HCT116 (cell line): ENCODE measurements at regions not wholly inside any gene's neighbourhood (a gene's known extent, or its start where the extent isn't known, plus 50 kb on each side); places are given as distances from the start of the nearest gene placed in this dataset.

Experiments used
- ATAC-seq: fragments of 200-7000 bp; cut with Tn5 transposase; 2 replicates; pipeline ENCODE4 v1.9.1; 2020; ENCODE audit warnings: mild to moderate bottlenecking, moderate library complexity
- BruUV-seq: library from RNA; stranded (reverse); fragments of 400-500 nt; replicated peaks from 2 replicates; lab custom pipeline; 2021; lab: Mats Ljungman, UMichigan
- CTCF ChIA-PET: fragments of 300-600 bp; sonication (Branson Sonifier 250); formaldehyde crosslinking; loops from one replicate; lab custom pipeline; 2021; ENCODE audit warnings: antibody characterized with exemption; lab: Charles Lee
- POLR2A ChIA-PET: fragments of 300-600, 350-600 bp; sonication (Branson Sonifier 250); formaldehyde crosslinking; loops from one replicate; lab custom pipeline; 2021; ENCODE audit warnings: antibody characterized with exemption; lab: Charles Lee
- RAD21 ChIA-PET, 2 experiments: fragments of 300-600 bp; sonication (Branson Sonifier 250); formaldehyde crosslinking; loops; one replicate each; lab custom pipeline; 2023; ENCODE audit warnings: low total read pairs in 2 of 2; ENCODE audit not compliant: uncharacterized antibody in 2 of 2, unreplicated experiment in 2 of 2, low non-redundant PET in 1 of 2; lab: Charles Lee
- DNase-seq: peaks from one replicate; pipeline ENCODE4 v3.0.0-alpha.2; 2010; ENCODE audit warnings: low read depth, low spot score
- H2AFZ ChIP-seq: fragments of 200-600 bp; shearing (Covaris generic), sonication (generic); 2 replicates; pipeline ENCODE4 v1.6.1; 2017; ENCODE audit warnings: low read depth, mixed run types, mixed read lengths, antibody characterized with exemption, low read length; ENCODE audit not compliant: poor library complexity, severe bottlenecking
- H3K27ac ChIP-seq: 2 replicates; pipeline ENCODE4 v1.5.1; 2012; ENCODE audit warnings: low read depth, low read length
- H3K27me3 ChIP-seq: fragments of 200-600 bp; sonication (generic); 2 replicates; pipeline ENCODE4 v1.6.1; 2016; ENCODE audit warnings: mixed run types, low read length, mixed read lengths; ENCODE audit not compliant: insufficient read depth
- H3K36me3 ChIP-seq, 2 experiments: fragments of 200-500 bp in 1 of 2; fragments of 200-600 bp in 1 of 2; sonication (Bioruptor generic) in 1 of 2; sonication (generic) in 1 of 2; 2 replicates each; pipeline versions ENCODE4 v1.5.1 to v1.6.1; 2014 to 2016; ENCODE audit warnings: low read length in 2 of 2, inconsistent platforms in 1 of 2, mixed read lengths in 1 of 2, mixed run types in 1 of 2; ENCODE audit not compliant: insufficient read depth in 2 of 2, control insufficient read depth in 1 of 2
- H3K4me1 ChIP-seq, 2 experiments: fragments of 200-600 bp in 1 of 2; sonication (generic) in 1 of 2; 2 replicates each; pipeline versions ENCODE4 v1.5.1 to v1.6.1; 2012 to 2017; ENCODE audit warnings: low read length in 2 of 2, inconsistent platforms in 1 of 2, mild to moderate bottlenecking in 1 of 2, mixed read lengths in 1 of 2, mixed run types in 1 of 2, moderate library complexity in 1 of 2; ENCODE audit not compliant: insufficient read depth in 2 of 2, control insufficient read depth in 1 of 2
- H3K4me2 ChIP-seq: fragments of 200-600 bp; sonication (generic); 2 replicates; pipeline ENCODE4 v1.6.1; 2017; ENCODE audit warnings: mixed run types, low read length, mixed read lengths
- H3K4me3 ChIP-seq, 2 experiments: fragments of 200-600 bp in 1 of 2; sonication (generic) in 1 of 2; replicated peaks in 1 of 2; 2 replicates each; pipeline ENCODE4 v1.5.1; 2011 to 2016; ENCODE audit warnings: low read length in 2 of 2, control low read depth in 1 of 2, low read depth in 1 of 2, mild to moderate bottlenecking in 1 of 2, mixed read lengths in 1 of 2, mixed run types in 1 of 2
- H3K79me2 ChIP-seq: fragments of 200-600 bp; sonication (generic); 2 replicates; pipeline ENCODE4 v1.6.1; 2017; ENCODE audit warnings: mild to moderate bottlenecking, mixed run types, low read length, moderate library complexity, mixed read lengths; ENCODE audit not compliant: insufficient read depth
- H3K9ac ChIP-seq: fragments of 200-600 bp; sonication (generic); 2 replicates; pipeline ENCODE4 v1.6.1; 2016; ENCODE audit warnings: low read length, mixed read lengths
- H3K9me2 ChIP-seq: fragments of 200-600 bp; sonication (generic), shearing (Covaris generic); 2 replicates; pipeline ENCODE4 v1.6.1; 2017; ENCODE audit warnings: mixed run types, mild to moderate bottlenecking, moderate library complexity; ENCODE audit not compliant: insufficient read depth
- H3K9me3 ChIP-seq, 2 experiments: fragments of 200-500 bp in 1 of 2; fragments of 200-600 bp in 1 of 2; sonication (Bioruptor generic) in 1 of 2; sonication (generic) in 1 of 2; 2 replicates each; pipeline ENCODE4 v1.6.1; 2014 to 2017; ENCODE audit warnings: low read length in 2 of 2, mixed read lengths in 2 of 2, inconsistent platforms in 1 of 2, low read depth in 1 of 2, mild to moderate bottlenecking in 1 of 2, mixed run types in 1 of 2, moderate library complexity in 1 of 2; ENCODE audit not compliant: control insufficient read depth in 1 of 2, insufficient read depth in 1 of 2
- H4K20me1 ChIP-seq: fragments of 200-600 bp; sonication (generic), shearing (Covaris generic); 2 replicates; pipeline ENCODE4 v1.6.1; 2017; ENCODE audit warnings: mixed run types, mild to moderate bottlenecking, moderate library complexity; ENCODE audit not compliant: insufficient read depth
- CBX3 ChIP-seq: IDR thresholded peaks from 2 replicates; pipeline ENCODE4 v1.6.1; 2012; ENCODE audit warnings: low read depth
- ELF1 ChIP-seq: IDR thresholded peaks from 2 replicates; pipeline ENCODE4 v1.6.1; 2012; ENCODE audit warnings: low read depth, borderline replicate concordance
- EZH2 ChIP-seq: fragments of 200-600 bp; sonication (generic); IDR thresholded peaks from 2 replicates; pipeline ENCODE4 v1.6.1; 2017; ENCODE audit warnings: antibody characterized with exemption, mixed run types
- EZH2phosphoT487 ChIP-seq: fragments of 200-600 bp; IDR thresholded peaks from 2 replicates; pipeline ENCODE4 v1.6.1; 2018; ENCODE audit warnings: antibody characterized with exemption, borderline replicate concordance
- FOSL1 ChIP-seq: IDR thresholded peaks from 2 replicates; pipeline ENCODE4 v1.6.1; 2012; ENCODE audit warnings: low read depth
- JUND ChIP-seq: IDR thresholded peaks from 2 replicates; pipeline ENCODE4 v1.6.1; 2012
- POLR2A ChIP-seq: IDR thresholded peaks from 2 replicates; pipeline ENCODE4 v1.7.0; 2011; ENCODE audit warnings: borderline replicate concordance; ENCODE audit not compliant: insufficient read depth, insufficient read length; ENCODE audit errors: extremely low read depth
- POLR2AphosphoS5 ChIP-seq: IDR thresholded peaks from 2 replicates; pipeline ENCODE4 v1.6.1; 2011; ENCODE audit warnings: mild to moderate bottlenecking, low read depth, low read length, moderate library complexity
- RAD21 ChIP-seq: IDR thresholded peaks from 2 replicates; pipeline ENCODE4 v1.6.1; 2012; ENCODE audit warnings: low read depth, mild to moderate bottlenecking
- SIN3A ChIP-seq: IDR thresholded peaks from 2 replicates; pipeline ENCODE4 v1.6.1; 2012; ENCODE audit warnings: low read depth
- SRF ChIP-seq: IDR thresholded peaks from 2 replicates; pipeline ENCODE4 v1.6.1; 2012; ENCODE audit warnings: low read depth
- YY1 ChIP-seq: IDR thresholded peaks from 2 replicates; pipeline ENCODE4 v1.6.1; 2011; ENCODE audit warnings: low read length, low read depth, moderate library complexity, mild to moderate bottlenecking; ENCODE audit not compliant: insufficient replicate concordance; ENCODE audit errors: extremely low read depth
- ZFX ChIP-seq: fragments of 450-650 bp; IDR thresholded peaks from 2 replicates; pipeline ENCODE4 v1.6.1; 2017
- intact Hi-C: fragments of 100-400 bp; cut with micrococcal nuclease; formaldehyde crosslinking; loops from 2 replicates; pipeline ENCODE4 v1.10.0; 2022
- TF ChIP-seq, protein P1 (sequence below): IDR thresholded peaks from 2 replicates; pipeline ENCODE4 v1.6.1; 2012; ENCODE audit warnings: low read depth
- TF ChIP-seq, protein P2 (sequence below), 3 experiments: fragments of 200-600 bp in 1 of 3; sonication (generic) in 1 of 3; IDR thresholded peaks in 2 of 3; conservative IDR thresholded peaks in 1 of 3; 2 replicates each; pipeline ENCODE4 v1.5.1; 2012 to 2017; ENCODE audit warnings: low read depth in 2 of 3, low read length in 2 of 3, antibody characterized with exemption in 1 of 3, borderline replicate concordance in 1 of 3, control low read depth in 1 of 3, mild to moderate bottlenecking in 1 of 3, mixed read lengths in 1 of 3, mixed run types in 1 of 3, moderate library complexity in 1 of 3; ENCODE audit not compliant: insufficient read depth in 1 of 3

DNA sequence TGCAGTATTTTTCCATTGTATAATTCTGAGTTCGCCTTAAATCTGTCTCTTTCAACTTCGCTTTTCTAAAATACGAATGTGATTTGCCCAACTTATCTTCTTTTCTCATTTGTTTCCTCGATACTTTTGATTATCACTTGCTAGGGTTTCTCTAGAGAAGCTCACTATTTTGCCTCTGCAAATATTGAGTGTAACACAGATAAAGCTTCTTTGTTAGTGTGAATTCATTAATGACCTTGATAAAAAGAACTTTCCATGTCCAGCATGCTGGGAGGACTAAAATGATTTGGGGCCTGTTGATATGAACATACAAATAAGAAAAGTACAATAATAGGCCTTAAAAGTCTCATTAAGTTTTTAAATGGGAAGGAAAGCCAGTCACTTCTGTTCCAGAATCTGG lies 303.3 kb downstream of the MAP2K6 start:
- Histone ChIP-seq H3K27me3 (no peaks in the 10 kb centered on the region), H3K4me3 (no peak overlapping the region), H3K9ac (no peak overlapping the region), H3K79me2 (no peaks in the 10 kb centered on the region), H4K20me1 (no peaks in the 10 kb centered on the region), H3K4me2 (no peak overlapping the region), H3K9me2 (no peaks in the 10 kb centered on the region), H3K9me3 (no peaks in the 10 kb centered on the region; a peak in 1 of 4 replicates), H3K4me1 (no peaks in the 10 kb centered on the region), H3K27ac (no peak overlapping the region), H3K36me3 (no peaks in the 10 kb centered on the region), H2AFZ (no peak overlapping the region)
- ChIA-PET CTCF (no interaction called here), POLR2A (no interaction called here), RAD21 (no interaction called here)
- BruUV-seq, result no TSS peak
- ATAC-seq, result no peak
- intact Hi-C loops, result no loop called here
- TF ChIP-seq FOSL1 (no peak), SRF (no peak), CBX3 (no peak), JUND (no peak), EZH2 (no peak), ELF1 (no peak)
- TF ChIP-seq, protein P1, sequence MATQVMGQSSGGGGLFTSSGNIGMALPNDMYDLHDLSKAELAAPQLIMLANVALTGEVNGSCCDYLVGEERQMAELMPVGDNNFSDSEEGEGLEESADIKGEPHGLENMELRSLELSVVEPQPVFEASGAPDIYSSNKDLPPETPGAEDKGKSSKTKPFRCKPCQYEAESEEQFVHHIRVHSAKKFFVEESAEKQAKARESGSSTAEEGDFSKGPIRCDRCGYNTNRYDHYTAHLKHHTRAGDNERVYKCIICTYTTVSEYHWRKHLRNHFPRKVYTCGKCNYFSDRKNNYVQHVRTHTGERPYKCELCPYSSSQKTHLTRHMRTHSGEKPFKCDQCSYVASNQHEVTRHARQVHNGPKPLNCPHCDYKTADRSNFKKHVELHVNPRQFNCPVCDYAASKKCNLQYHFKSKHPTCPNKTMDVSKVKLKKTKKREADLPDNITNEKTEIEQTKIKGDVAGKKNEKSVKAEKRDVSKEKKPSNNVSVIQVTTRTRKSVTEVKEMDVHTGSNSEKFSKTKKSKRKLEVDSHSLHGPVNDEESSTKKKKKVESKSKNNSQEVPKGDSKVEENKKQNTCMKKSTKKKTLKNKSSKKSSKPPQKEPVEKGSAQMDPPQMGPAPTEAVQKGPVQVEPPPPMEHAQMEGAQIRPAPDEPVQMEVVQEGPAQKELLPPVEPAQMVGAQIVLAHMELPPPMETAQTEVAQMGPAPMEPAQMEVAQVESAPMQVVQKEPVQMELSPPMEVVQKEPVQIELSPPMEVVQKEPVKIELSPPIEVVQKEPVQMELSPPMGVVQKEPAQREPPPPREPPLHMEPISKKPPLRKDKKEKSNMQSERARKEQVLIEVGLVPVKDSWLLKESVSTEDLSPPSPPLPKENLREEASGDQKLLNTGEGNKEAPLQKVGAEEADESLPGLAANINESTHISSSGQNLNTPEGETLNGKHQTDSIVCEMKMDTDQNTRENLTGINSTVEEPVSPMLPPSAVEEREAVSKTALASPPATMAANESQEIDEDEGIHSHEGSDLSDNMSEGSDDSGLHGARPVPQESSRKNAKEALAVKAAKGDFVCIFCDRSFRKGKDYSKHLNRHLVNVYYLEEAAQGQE, result no peak
- no peak for DNase-seq

DNA sequence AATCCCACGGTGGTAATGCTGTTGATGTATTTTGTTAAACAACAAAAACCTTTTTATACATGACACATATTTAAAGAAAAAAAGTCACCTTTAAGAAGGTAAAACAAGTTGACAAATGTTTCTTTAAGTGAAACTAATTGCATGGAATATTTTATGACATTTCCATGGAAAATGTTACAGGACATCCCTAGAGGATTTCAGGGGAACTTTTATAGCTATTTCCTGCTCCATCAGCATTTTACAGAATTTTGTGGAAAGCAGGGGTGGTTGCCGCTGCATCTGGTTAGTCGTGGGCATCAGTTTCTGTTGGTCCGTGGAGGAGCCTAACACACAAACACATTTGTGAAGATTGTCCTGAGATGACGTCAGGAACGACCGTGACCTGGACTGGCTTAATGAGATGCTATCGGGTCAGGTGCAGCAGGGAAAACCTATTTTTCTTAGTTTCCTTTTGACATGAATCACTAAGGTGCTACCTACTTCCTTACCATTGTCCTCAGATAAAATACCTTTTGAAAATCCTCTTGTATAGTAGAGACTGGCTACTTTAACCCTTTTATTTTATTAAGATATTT lies 305.1 kb downstream of the MAP2K6 start:
- no peaks in the 10 kb centered on the region for H4K20me1 ChIP-seq
- CTCF ChIA-PET, result no interaction called here
- no peaks in the 10 kb centered on the region for H3K4me1 ChIP-seq
- ATAC-seq, result no peak
- H3K9me3 ChIP-seq, result no peaks in the 10 kb centered on the region
- H3K27ac ChIP-seq, result no peak overlapping the region
- no peak for DNase-seq
- no peak overlapping the region for H3K9ac ChIP-seq
- H2AFZ ChIP-seq, result no peak overlapping the region
- no peaks in the 10 kb centered on the region for H3K9me2 ChIP-seq
- no peaks in the 10 kb centered on the region for H3K36me3 ChIP-seq
- POLR2A ChIA-PET, result no interaction called here
- H3K27me3 ChIP-seq, result no peaks in the 10 kb centered on the region
- H3K4me2 ChIP-seq, result no peak overlapping the region
- no TSS peak for BruUV-seq
- H3K4me3 ChIP-seq, result no peak overlapping the region
- intact Hi-C loops, result no loop called here
- RAD21 ChIA-PET, result no interaction called here
- H3K79me2 ChIP-seq, result no peaks in the 10 kb centered on the region
- TF ChIP-seq, protein P2, sequence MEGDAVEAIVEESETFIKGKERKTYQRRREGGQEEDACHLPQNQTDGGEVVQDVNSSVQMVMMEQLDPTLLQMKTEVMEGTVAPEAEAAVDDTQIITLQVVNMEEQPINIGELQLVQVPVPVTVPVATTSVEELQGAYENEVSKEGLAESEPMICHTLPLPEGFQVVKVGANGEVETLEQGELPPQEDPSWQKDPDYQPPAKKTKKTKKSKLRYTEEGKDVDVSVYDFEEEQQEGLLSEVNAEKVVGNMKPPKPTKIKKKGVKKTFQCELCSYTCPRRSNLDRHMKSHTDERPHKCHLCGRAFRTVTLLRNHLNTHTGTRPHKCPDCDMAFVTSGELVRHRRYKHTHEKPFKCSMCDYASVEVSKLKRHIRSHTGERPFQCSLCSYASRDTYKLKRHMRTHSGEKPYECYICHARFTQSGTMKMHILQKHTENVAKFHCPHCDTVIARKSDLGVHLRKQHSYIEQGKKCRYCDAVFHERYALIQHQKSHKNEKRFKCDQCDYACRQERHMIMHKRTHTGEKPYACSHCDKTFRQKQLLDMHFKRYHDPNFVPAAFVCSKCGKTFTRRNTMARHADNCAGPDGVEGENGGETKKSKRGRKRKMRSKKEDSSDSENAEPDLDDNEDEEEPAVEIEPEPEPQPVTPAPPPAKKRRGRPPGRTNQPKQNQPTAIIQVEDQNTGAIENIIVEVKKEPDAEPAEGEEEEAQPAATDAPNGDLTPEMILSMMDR (IDR thresholded peaks at IDR 0.05 in 2 of 3, conservative IDR thresholded peaks at IDR 0.05 in 1 of 3; ENCODE audit: borderline replicate concordance in 1 of 3, insufficient read depth in 1 of 3, low read depth in 2 of 3, low read length in 2 of 3), result no peak
- TF ChIP-seq POLR2A, result no peak
- TF ChIP-seq JUND, result no peak
- no peak for TF ChIP-seq ZFX
- no peak for TF ChIP-seq SIN3A
- no peak for TF ChIP-seq POLR2AphosphoS5
- TF ChIP-seq YY1, result no peak
- no peak for TF ChIP-seq EZH2
- TF ChIP-seq RAD21, result no peak
- no peak for TF ChIP-seq EZH2phosphoT487
